Thyroid gland (tissue), 4 donors: ENCODE measurements at regions not wholly inside any gene's neighbourhood (a gene's known extent, or its start where the extent isn't known, plus 50 kb on each side); places are given as distances from the start of the nearest gene placed in this dataset.
A peak's percentile ranks its signal among the peaks of the same experiment; 100 is the strongest.

Source experiments
- DNase-seq, 2 donors: peaks; one replicate each; pipeline ENCODE4 v3.0.0-alpha.2; 2019
- H3K27ac ChIP-seq, 3 donors: fragments of 200-600 bp; sonication (generic); 1 replicate in 2 of 3; 2 replicates in 1 of 3; pipeline ENCODE4 v1.5.1; 2016 to 2019; ENCODE audit warnings: mild to moderate bottlenecking in 1 of 3, moderate library complexity in 1 of 3
- H3K27me3 ChIP-seq: fragments of 200-600 bp; sonication (generic); one replicate; pipeline ENCODE4 v1.5.1; 2019
- H3K36me3 ChIP-seq, 2 donors: fragments of 200-600 bp; sonication (generic); one replicate each; pipeline ENCODE4 v1.5.1; 2016 to 2019
- H3K4me1 ChIP-seq, 2 donors: fragments of 200-600 bp; sonication (generic); one replicate each; pipeline ENCODE4 v1.5.1; 2017 to 2019
- H3K4me3 ChIP-seq, 3 donors: fragments of 200-600 bp; sonication (generic); replicated peaks in 1 of 3; 1 replicate in 2 of 3; 2 replicates in 1 of 3; pipeline ENCODE4 v1.5.1; 2016; ENCODE audit warnings: mild to moderate bottlenecking in 1 of 3
- H3K9me3 ChIP-seq: fragments of 200-600 bp; sonication (generic); one replicate; pipeline ENCODE4 v1.5.1; 2017
- CTCF ChIP-seq, 6 experiments: fragments of 200-600 bp in 3 of 6; fragments of 450-650 bp in 3 of 6; sonication (generic) in 3 of 6; IDR thresholded peaks; one replicate each; pipeline ENCODE4 v1.5.1; 2016 to 2019; ENCODE audit warnings: antibody characterized with exemption in 6 of 6, mild to moderate bottlenecking in 2 of 6, inconsistent platforms in 1 of 6, moderate library complexity in 1 of 6
- POLR2A ChIP-seq, 2 donors: fragments of 450-650 bp; IDR thresholded peaks; one replicate each; pipeline ENCODE4 v1.6.1; 2017; ENCODE audit warnings: antibody characterized with exemption in 2 of 2, mild to moderate bottlenecking in 2 of 2, moderate library complexity in 1 of 2
- WGBS, 2 donors: methylation state at CpG; one replicate each; pipeline ENCODE4 v1.1.5; 2017; 5-methylcytosine and 5-hydroxymethylcytosine counted together
- intact Hi-C: fragments of 100-400 bp; cut with DNase I; formaldehyde crosslinking; loops from one replicate; pipeline ENCODE4 v1.15.1; 2023

- H3K4me3 ChIP-seq = no peak overlapping the region
- H3K36me3 ChIP-seq = no peaks in the 10 kb centered on the region
- no peak overlapping the region for H3K27ac ChIP-seq
- no peak for TF ChIP-seq CTCF (IDR thresholded peaks at IDR 0.05)
- TF ChIP-seq POLR2A (IDR thresholded peaks at IDR 0.05) = no peak
- H3K27me3 ChIP-seq = no peaks in the 10 kb centered on the region
- intact Hi-C loops = no loop called here
- 89 to 96% methylated on average over 3 of the region's 3 CpGs for WGBS, 2 donors
- peaks cover 0 to 8% of the 10 kb centered on the region in 2 donors for H3K4me1 ChIP-seq
- H3K9me3 ChIP-seq = no peaks in the 10 kb centered on the region
- DNase-seq = no peak
Observed at GRCh38 chr6:3609388-3609787, 142.1 kb downstream of the PXDC1 start.

DNA sequence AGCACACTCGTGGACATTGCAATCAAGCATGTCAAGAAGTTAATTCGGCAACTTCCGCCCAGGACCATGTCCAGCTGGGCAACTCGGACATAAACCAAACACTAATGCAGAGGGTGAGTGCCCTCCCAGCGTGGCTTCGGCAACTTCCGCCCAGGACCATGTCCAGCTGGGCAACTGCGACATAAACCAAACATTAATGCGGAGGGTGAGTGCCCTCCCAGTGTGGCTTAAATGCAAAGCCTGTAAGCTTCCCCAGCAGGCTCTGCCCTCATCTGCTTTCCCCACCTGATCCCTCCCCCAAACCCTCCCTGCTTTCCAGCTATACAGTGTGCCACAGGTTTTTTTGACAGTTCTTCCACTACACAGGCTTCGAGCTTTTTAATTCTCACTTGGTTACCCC lies 143.4 kb downstream of the PXDC1 start:
- H3K27me3 ChIP-seq = no peaks in the 10 kb centered on the region
- H3K4me3 ChIP-seq = no peak overlapping the region
- peaks cover 0 to 8% of the 10 kb centered on the region in 2 donors for H3K4me1 ChIP-seq
- H3K27ac ChIP-seq = no peak overlapping the region
- intact Hi-C loops = no loop called here
- H3K36me3 ChIP-seq = no peaks in the 10 kb centered on the region
- TF ChIP-seq CTCF (IDR thresholded peaks at IDR 0.05) (no peak), POLR2A (IDR thresholded peaks at IDR 0.05) (no peak)
- DNase-seq = peak in 1 of 2 donors; percentile 21
- H3K9me3 ChIP-seq = no peaks in the 10 kb centered on the region
- WGBS, 2 donors = 74 to 76% methylated on average over 9 to 10 of the region's 10 CpGs

- DNase-seq = no peak
- 87 to 98% methylated on average over 4 to 8 of the region's 8 CpGs for WGBS, 2 donors
- Histone ChIP-seq H3K36me3 (no peaks in the 10 kb centered on the region), H3K4me1 (peaks cover 0 to 8% of the 10 kb centered on the region in 2 donors), H3K27ac (no peak overlapping the region), H3K9me3 (no peaks in the 10 kb centered on the region), H3K27me3 (no peaks in the 10 kb centered on the region), H3K4me3 (no peak overlapping the region)
- intact Hi-C loops = no loop called here
- TF ChIP-seq CTCF (IDR thresholded peaks at IDR 0.05) = no peak
- TF ChIP-seq POLR2A (IDR thresholded peaks at IDR 0.05) = no peak
Observed at GRCh38 chr6:3607599-3607998, 143.9 kb downstream of the PXDC1 start.

GRCh38 chr6:3607171-3607570 lies 144.3 kb downstream of the PXDC1 start:
- H3K4me1 ChIP-seq = peaks cover 0 to 8% of the 10 kb centered on the region in 2 donors
- DNase-seq = no peak
- H3K27me3 ChIP-seq = no peaks in the 10 kb centered on the region
- WGBS, 2 donors = 89 to 90% methylated on average over 4 of the region's 4 CpGs
- no peak overlapping the region for H3K4me3 ChIP-seq
- no peak for TF ChIP-seq POLR2A (IDR thresholded peaks at IDR 0.05)
- no peak for TF ChIP-seq CTCF (IDR thresholded peaks at IDR 0.05)
- intact Hi-C loops = no loop called here
- no peaks in the 10 kb centered on the region for H3K9me3 ChIP-seq
- H3K36me3 ChIP-seq = no peaks in the 10 kb centered on the region
- H3K27ac ChIP-seq = no peak overlapping the region

DNA sequence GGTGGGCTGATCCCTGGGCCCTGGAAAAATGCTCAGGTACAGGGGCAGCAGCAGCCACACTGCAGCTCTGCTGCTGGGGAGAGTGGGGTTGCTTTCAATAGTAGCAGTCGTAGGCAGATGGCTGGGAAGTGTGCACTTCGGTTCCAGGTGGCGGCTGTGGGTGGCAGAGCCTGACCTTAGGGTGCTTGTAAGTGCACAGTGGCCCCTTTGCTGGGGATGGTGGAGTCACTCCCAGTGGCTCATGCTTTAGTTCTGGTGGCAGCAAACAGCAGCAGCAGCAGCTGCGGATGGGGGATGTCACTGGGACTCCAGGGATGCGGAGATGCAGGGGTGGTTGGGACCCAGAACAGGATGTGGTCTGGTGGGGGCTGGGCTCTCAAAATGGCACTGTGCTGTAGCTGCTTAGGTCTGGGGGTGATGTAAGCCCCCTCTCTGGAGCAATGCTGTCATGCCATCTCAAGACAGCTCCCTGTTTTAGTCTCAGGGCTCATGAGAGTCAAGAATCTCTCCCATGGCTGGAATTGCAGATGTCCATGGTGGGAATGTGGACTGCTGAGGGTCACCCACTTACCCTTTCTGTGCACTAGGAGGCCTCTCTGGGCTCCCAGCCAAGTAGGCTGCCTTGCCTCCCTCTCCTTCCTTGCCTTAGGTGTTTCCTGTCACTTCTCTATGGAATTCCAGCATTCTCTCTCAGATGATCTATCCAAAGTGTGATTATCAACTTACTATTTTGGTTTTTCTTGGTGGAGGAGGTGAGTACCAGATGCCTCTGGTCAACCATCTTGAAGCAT lies 146.7 kb upstream of the SLC22A23 start:
- peak in 1 of 2 donors; percentile 10 for DNase-seq
- Histone ChIP-seq H3K27me3 (no peaks in the 10 kb centered on the region), H3K4me3 (no peak overlapping the region), H3K36me3 (no peaks in the 10 kb centered on the region), H3K9me3 (no peaks in the 10 kb centered on the region), H3K27ac (no peak overlapping the region), H3K4me1 (peaks cover 0 to 8% of the 10 kb centered on the region in 2 donors)
- WGBS, 2 donors = 79 to 92% methylated on average over 3 to 5 of the region's 5 CpGs
- intact Hi-C loops = no loop called here
- no peak for TF ChIP-seq POLR2A (IDR thresholded peaks at IDR 0.05)
- TF ChIP-seq CTCF (IDR thresholded peaks at IDR 0.05) = no peak
